Spleen (tissue), 11 donors: ENCODE measurements at regions not wholly inside any gene's neighbourhood (a gene's known extent, or its start where the extent isn't known, plus 50 kb on each side); places are given as distances from the start of the nearest gene placed in this dataset.

Source experiments
- DNase-seq: peaks from one replicate; pipeline ENCODE4 v3.0.0-alpha.2; 2020
- H3K27ac ChIP-seq, 8 donors: fragments of 200-600 bp; sonication (generic) in 7 of 8; 1 replicate in 4 of 8; 2 replicates in 4 of 8; pipeline versions ENCODE4 v1.5.0 to v1.8.0; 2016 to 2021; ENCODE audit warnings: inconsistent platforms in 4 of 8, mild to moderate bottlenecking in 4 of 8, moderate library complexity in 1 of 8
- H3K27me3 ChIP-seq, 7 donors: fragments of 200-600 bp; sonication (generic) in 6 of 7; replicated peaks in 1 of 7; 1 replicate in 4 of 7; 2 replicates in 3 of 7; pipeline versions ENCODE4 v1.5.0 to v1.8.0; 2016 to 2021; ENCODE audit warnings: inconsistent platforms in 3 of 7, mild to moderate bottlenecking in 1 of 7
- H3K36me3 ChIP-seq, 6 donors: fragments of 200-600 bp; sonication (generic) in 5 of 6; 1 replicate in 4 of 6; 2 replicates in 2 of 6; pipeline versions ENCODE4 v1.5.0 to v1.8.0; 2016 to 2021; ENCODE audit warnings: inconsistent platforms in 2 of 6
- H3K4me1 ChIP-seq, 6 donors: fragments of 200-600 bp; sonication (generic) in 5 of 6; 1 replicate in 3 of 6; 2 replicates in 3 of 6; pipeline versions ENCODE4 v1.5.0 to v1.8.0; 2016 to 2021; ENCODE audit warnings: inconsistent platforms in 3 of 6
- H3K4me3 ChIP-seq, 8 donors: fragments of 200-600 bp; sonication (generic) in 7 of 8; 1 replicate in 4 of 8; 2 replicates in 4 of 8; pipeline versions ENCODE4 v1.5.0 to v1.8.0; 2016 to 2021; ENCODE audit warnings: inconsistent platforms in 4 of 8, mild to moderate bottlenecking in 4 of 8, moderate library complexity in 2 of 8
- H3K9me3 ChIP-seq, 8 donors: fragments of 200-600 bp; sonication (generic) in 7 of 8; 1 replicate in 4 of 8; 2 replicates in 4 of 8; pipeline versions ENCODE4 v1.5.0 to v1.8.0; 2016 to 2021; ENCODE audit warnings: inconsistent platforms in 4 of 8
- POLR2A ChIP-seq, 3 donors: fragments of 450-650 bp; IDR thresholded peaks; one replicate each; pipeline ENCODE4 v1.5.1; 2017; ENCODE audit warnings: antibody characterized with exemption in 3 of 3, mild to moderate bottlenecking in 1 of 3
- POLR2AphosphoS5 ChIP-seq, 3 donors: sonication (generic); formaldehyde crosslinking; IDR thresholded peaks; one replicate each; pipeline ENCODE4 v1.5.1; 2017; ENCODE audit warnings: antibody characterized with exemption in 3 of 3
- WGBS, 5 donors: extraction: QIAGEN DNeasy Blood & Tissue Kit in 3 of 5; methylation state at CpG; one replicate each; pipeline versions ENCODE4 v1.1.5 to v1.1.7; 2013 to 2018; 5-methylcytosine and 5-hydroxymethylcytosine counted together
- intact Hi-C: fragments of 100-400 bp; cut with DNase I; formaldehyde crosslinking; loops from one replicate; pipeline ENCODE4 v1.15.0; 2023; ENCODE audit warnings: low total_unique reads
- TF ChIP-seq, protein P1 (sequence below), 11 experiments: fragments of 200-600 bp in 7 of 11; fragments of 450-650 bp in 4 of 11; sonication (generic) in 4 of 11; IDR thresholded peaks in 8 of 11; conservative IDR thresholded peaks in 3 of 11; 1 replicate in 7 of 11; 2 replicates in 4 of 11; pipeline versions ENCODE4 v1.4.0 to v1.8.0; 2016 to 2021; ENCODE audit warnings: antibody characterized with exemption in 11 of 11, inconsistent platforms in 4 of 11, mild to moderate bottlenecking in 1 of 11
- donor health status: healthy with polysubstance abuse.
- donor health status: DM: no; HTN: no; CAD: no; lungs with moderate emphysema.
- donor health status: DM: no; HTN: no; CAD: no.
- donor health status: Bipolar disorder and iron deficiency.
- donor health status: healthy.
- donor health status: DM: no; HTN: no; CAD: no.
- donor health status: DM: yes; HTN: yes; CAD: no.

DNA sequence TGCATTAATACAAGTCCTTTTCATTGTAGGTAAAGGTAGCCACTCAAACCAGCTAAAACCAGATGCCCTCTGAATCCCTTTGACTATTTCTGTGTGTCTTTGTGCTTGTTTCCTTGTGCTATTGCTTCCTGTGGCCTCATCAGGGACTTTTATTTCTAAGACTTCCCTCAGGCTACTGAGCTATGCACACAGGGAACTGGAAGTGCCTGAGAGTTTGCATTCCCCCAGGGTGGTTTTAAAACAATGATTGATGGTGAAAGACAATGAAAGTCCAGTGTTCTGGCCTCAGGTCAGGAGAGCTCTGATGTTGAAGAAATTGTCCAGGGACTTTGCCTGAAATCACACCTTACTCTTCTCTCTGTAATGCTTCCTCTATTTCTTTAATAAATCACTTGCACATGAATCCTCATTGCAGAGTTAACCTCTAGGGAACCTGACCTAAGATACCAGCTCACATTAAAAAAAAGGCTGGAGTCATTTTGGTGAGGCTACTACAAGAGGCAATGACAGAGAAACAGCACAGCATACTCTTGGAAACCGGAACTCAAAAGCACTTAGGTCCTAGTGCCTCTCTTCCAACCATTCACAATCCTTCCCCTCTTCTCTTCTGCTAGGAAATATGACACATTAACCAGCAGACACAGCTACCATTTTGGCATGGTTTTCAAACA, 158.1 kb upstream of the NREP start:
- no peak for DNase-seq

DNA sequence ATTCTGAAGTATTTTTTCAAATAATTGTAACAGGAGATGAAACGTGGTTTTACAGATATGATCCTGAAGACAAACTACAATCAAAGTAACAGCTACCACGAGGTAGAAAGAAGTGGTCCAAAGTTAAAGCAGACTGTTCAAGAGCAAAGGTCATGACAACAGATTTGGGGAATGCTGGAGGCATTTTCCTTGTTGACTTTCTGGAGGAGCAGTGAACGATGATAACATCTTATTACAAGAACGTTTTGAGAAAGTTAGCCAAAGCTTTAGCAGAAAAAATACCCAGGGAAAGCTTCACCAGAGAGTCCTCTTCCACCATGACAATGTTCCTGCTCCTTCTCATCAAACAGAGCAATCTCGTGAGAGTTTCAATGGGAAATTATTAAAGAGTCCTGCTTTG, 145.4 kb upstream of the NREP start:
- Histone ChIP-seq H3K4me3 (no peak overlapping the region), H3K27ac (no peak overlapping the region), H3K4me1 (no peaks in the 10 kb centered on the region), H3K9me3 (peaks cover 0 to 23% (median 19%) of the 10 kb centered on the region in 8 donors), H3K27me3 (no peaks in the 10 kb centered on the region), H3K36me3 (no peaks in the 10 kb centered on the region)
- intact Hi-C loops = no loop called here
- TF ChIP-seq, protein P1, sequence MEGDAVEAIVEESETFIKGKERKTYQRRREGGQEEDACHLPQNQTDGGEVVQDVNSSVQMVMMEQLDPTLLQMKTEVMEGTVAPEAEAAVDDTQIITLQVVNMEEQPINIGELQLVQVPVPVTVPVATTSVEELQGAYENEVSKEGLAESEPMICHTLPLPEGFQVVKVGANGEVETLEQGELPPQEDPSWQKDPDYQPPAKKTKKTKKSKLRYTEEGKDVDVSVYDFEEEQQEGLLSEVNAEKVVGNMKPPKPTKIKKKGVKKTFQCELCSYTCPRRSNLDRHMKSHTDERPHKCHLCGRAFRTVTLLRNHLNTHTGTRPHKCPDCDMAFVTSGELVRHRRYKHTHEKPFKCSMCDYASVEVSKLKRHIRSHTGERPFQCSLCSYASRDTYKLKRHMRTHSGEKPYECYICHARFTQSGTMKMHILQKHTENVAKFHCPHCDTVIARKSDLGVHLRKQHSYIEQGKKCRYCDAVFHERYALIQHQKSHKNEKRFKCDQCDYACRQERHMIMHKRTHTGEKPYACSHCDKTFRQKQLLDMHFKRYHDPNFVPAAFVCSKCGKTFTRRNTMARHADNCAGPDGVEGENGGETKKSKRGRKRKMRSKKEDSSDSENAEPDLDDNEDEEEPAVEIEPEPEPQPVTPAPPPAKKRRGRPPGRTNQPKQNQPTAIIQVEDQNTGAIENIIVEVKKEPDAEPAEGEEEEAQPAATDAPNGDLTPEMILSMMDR (IDR thresholded peaks at IDR 0.05 in 8 of 11, conservative IDR thresholded peaks at IDR 0.05 in 3 of 11) = no peak
- no peak for TF ChIP-seq POLR2A (IDR thresholded peaks at IDR 0.05)
- no peak for TF ChIP-seq POLR2AphosphoS5 (IDR thresholded peaks at IDR 0.05)
- DNase-seq = no peak
- WGBS, 5 donors = 61 to 75% (median 74%) methylated on average over 5 of the region's 5 CpGs

More for the DNA sequence above, 158.1 kb upstream of the NREP start:
- TF ChIP-seq, protein P1 (IDR thresholded peaks at IDR 0.05 in 8 of 11, conservative IDR thresholded peaks at IDR 0.05 in 3 of 11) = no peak
- no peak for TF ChIP-seq POLR2A (IDR thresholded peaks at IDR 0.05)
- intact Hi-C loops = no loop called here
- no peak overlapping the region for H3K27ac ChIP-seq
- WGBS, 5 donors = 52 to 82% (median 71%) methylated on average over 1 of the region's 1 CpG
- peaks cover 0 to 3% (median 0%) of the 10 kb centered on the region in 7 donors for H3K27me3 ChIP-seq
- no peak overlapping the region for H3K4me3 ChIP-seq
- H3K4me1 ChIP-seq = no peaks in the 10 kb centered on the region
- peaks cover 0 to 6% (median 0%) of the 10 kb centered on the region in 8 donors for H3K9me3 ChIP-seq
- no peaks in the 10 kb centered on the region for H3K36me3 ChIP-seq

DNA sequence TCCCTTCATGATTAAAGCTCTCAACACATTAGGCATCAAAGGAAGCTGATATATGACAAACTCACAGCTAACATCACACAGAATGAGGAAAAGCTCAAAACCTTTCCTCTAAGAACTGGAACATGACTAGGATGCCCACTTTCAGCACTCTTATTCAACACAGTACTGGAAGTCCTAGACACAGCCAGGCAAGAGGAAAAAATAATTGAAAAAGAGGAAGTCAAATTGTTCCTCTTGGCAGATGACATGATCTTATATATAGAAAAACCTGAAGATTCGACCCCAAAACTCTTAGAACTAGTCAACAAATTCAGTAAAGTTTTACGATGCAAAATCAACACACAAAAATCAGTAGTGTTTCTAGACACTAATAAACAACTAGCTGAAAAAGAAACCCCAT, 144.3 kb upstream of the NREP start:
- Histone ChIP-seq H3K4me3 (no peak overlapping the region), H3K36me3 (no peaks in the 10 kb centered on the region), H3K27ac (no peak overlapping the region), H3K9me3 (peaks cover 0 to 23% (median 19%) of the 10 kb centered on the region in 8 donors), H3K4me1 (no peaks in the 10 kb centered on the region), H3K27me3 (no peaks in the 10 kb centered on the region)
- intact Hi-C loops = no loop called here
- TF ChIP-seq, protein P1 (IDR thresholded peaks at IDR 0.05 in 8 of 11, conservative IDR thresholded peaks at IDR 0.05 in 3 of 11) = no peak
- no peak for TF ChIP-seq POLR2AphosphoS5 (IDR thresholded peaks at IDR 0.05)
- no peak for TF ChIP-seq POLR2A (IDR thresholded peaks at IDR 0.05)
- WGBS, 5 donors = 21 to 28% (median 24%) methylated on average over 2 of the region's 2 CpGs
- no peak for DNase-seq

DNA sequence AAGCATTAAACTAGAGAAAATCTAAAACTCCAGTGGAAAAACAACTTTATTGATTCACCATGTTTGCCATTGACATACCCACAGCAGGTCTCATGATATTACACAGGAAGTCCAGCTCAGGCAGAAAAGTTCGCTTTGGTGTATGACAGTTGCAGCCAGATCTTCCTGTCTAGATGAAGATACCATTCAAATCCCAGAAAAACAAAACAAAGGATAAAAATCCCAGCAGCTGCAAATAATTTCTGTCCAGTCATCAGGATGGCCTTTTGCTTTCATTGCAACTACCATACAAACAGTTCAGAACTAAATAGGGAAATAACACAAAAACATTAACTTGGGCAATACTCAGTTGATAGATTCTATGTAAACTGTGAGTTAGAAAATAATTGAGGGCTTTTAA, 136.0 kb upstream of the NREP start:
- H3K27me3 ChIP-seq = no peaks in the 10 kb centered on the region
- TF ChIP-seq POLR2AphosphoS5 (IDR thresholded peaks at IDR 0.05) (no peak), POLR2A (IDR thresholded peaks at IDR 0.05) (no peak)
- TF ChIP-seq, protein P1 (IDR thresholded peaks at IDR 0.05 in 8 of 11, conservative IDR thresholded peaks at IDR 0.05 in 3 of 11) = no peak
- no peaks in the 10 kb centered on the region for H3K36me3 ChIP-seq
- no peak for DNase-seq
- 35 to 49% (median 43%) methylated on average over 1 of the region's 1 CpG for WGBS, 5 donors
- no peak overlapping the region for H3K27ac ChIP-seq
- peaks cover 0 to 26% (median 20%) of the 10 kb centered on the region in 8 donors for H3K9me3 ChIP-seq
- intact Hi-C loops = no loop called here
- no peaks in the 10 kb centered on the region for H3K4me1 ChIP-seq
- no peak overlapping the region for H3K4me3 ChIP-seq
